ENCODE measurements at regions not wholly inside any gene's neighbourhood (a gene's known extent, or its start where the extent isn't known, plus 50 kb on each side); places are given as distances from the start of the nearest gene placed in this dataset.

DNA sequence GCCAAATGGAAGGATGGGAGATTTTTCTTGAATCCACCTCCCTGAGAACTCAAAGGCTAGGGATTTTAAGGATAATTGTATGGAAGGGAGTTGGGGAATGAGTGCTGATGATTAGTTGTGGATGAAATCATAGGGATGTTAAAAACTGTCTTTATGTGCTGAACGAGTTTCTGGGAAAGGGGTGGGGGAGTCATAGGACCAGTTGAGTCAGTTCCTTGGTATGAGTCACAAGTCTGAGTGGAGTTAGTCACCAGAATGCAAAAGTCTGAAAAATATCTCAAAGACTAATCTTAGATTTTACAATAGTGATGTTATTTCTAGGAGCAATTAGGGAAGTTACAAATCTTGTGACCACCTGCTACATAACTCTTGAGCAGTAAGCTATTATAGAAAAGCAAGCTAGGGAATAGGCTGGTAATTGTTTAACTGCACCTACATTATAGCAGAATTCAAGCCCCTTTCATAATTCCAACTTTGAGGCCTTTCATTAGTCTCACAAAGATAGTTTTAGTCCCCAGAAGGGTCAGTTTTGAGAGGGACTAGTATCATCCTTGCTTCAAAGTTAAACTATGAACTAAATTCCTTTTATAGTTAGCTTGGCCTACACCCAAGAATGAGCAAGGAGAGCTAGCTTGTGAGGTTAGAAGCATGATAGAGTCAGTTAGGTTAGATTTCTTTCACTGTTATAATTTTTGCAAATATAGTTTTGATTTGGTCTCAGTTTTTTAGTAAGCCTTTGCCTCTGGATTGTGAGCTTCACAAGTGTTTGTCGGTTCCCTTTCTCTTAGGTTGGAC is 668.0 kb downstream of the ETS1 start:
- TF ChIP-seq TAF1 (IDR thresholded peaks at IDR 0.05; ENCODE audit: borderline replicate concordance, low read depth, low read length) (no peak), POLR2AphosphoS5 (IDR thresholded peaks at IDR 0.05; ENCODE audit: low read depth, low read length) (no peak)
